SK-N-SH (cell line): ENCODE measurements at regions not wholly inside any gene's neighbourhood (a gene's known extent, or its start where the extent isn't known, plus 50 kb on each side); places are given as distances from the start of the nearest gene placed in this dataset.

Experiments
- CTCF ChIA-PET: fragments of 300-600, 350-600 bp; formaldehyde crosslinking; extraction: SDS; loops from one replicate; lab custom pipeline; 2021; lab: Yijun Ruan, JAX
- POLR2A ChIA-PET: fragments of 350-600 bp; sonication (Branson Sonifier 250); formaldehyde crosslinking; extraction: SDS; loops from one replicate; lab custom pipeline; 2020; ENCODE audit warnings: antibody characterized with exemption, inconsistent platforms; lab: Yijun Ruan, JAX
- DNase-seq: peaks from one replicate; pipeline ENCODE4 v3.0.0; 2012
- H2AFZ ChIP-seq: fragments of 200-600 bp; sonication (generic); 2 replicates; pipeline ENCODE4 v1.8.1; 2016; ENCODE audit warnings: antibody characterized with exemption, mild to moderate bottlenecking, low read depth
- H3F3A ChIP-seq: fragments of 200-600 bp; sonication (generic); replicated peaks from 2 replicates; pipeline ENCODE3; 2016; ENCODE audit warnings: antibody characterized with exemption, mild to moderate bottlenecking; ENCODE audit not compliant: insufficient read depth
- H3K27ac ChIP-seq, 2 experiments: fragments of 200-500 bp in 1 of 2; fragments of 200-600 bp in 1 of 2; sonication (Bioruptor generic) in 1 of 2; sonication (generic), shearing (Covaris generic) in 1 of 2; 2 replicates each; pipeline versions ENCODE4 v1.5.1 to v1.6.1; 2014 to 2016; ENCODE audit warnings: low read depth in 2 of 2, inconsistent platforms in 1 of 2, low read length in 1 of 2, mild to moderate bottlenecking in 1 of 2, mixed read lengths in 1 of 2
- H3K27me3 ChIP-seq: fragments of 200-600 bp; sonication (generic), shearing (Covaris generic); 2 replicates; pipeline ENCODE4 v1.6.1; 2016; ENCODE audit warnings: mixed run types; ENCODE audit not compliant: insufficient read depth
- H3K36me3 ChIP-seq, 2 experiments: fragments of 200-500 bp in 1 of 2; fragments of 200-600 bp in 1 of 2; sonication (Bioruptor generic) in 1 of 2; sonication (generic) in 1 of 2; replicated peaks in 1 of 2; 2 replicates each; pipeline versions ENCODE3 to v1.5.1; 2014 to 2016; ENCODE audit warnings: low read length in 1 of 2, mild to moderate bottlenecking in 1 of 2; ENCODE audit not compliant: insufficient read depth in 2 of 2, control insufficient read depth in 1 of 2
- H3K4me1 ChIP-seq, 2 experiments: fragments of 200-500 bp in 1 of 2; fragments of 200-600 bp in 1 of 2; sonication (Bioruptor generic) in 1 of 2; sonication (generic), shearing (Covaris generic) in 1 of 2; 2 replicates each; pipeline versions ENCODE4 v1.5.1 to v1.6.1; 2014 to 2016; ENCODE audit warnings: low read depth in 1 of 2, low read length in 1 of 2, mixed run types in 1 of 2; ENCODE audit not compliant: insufficient read depth in 2 of 2, control insufficient read depth in 1 of 2
- H3K4me2 ChIP-seq: fragments of 200-600 bp; sonication (generic), shearing (Covaris generic); 2 replicates; pipeline ENCODE4 v1.6.1; 2017; ENCODE audit warnings: mixed run types
- H3K4me3 ChIP-seq, 2 experiments: fragments of 200-500 bp in 1 of 2; fragments of 200-600 bp in 1 of 2; sonication (Bioruptor generic) in 1 of 2; sonication (generic), shearing (Covaris generic) in 1 of 2; 2 replicates each; pipeline versions ENCODE4 v1.5.1 to v1.8.1; 2014 to 2016; ENCODE audit warnings: low read depth in 2 of 2, inconsistent platforms in 1 of 2, low read length in 1 of 2, mild to moderate bottlenecking in 1 of 2, mixed read lengths in 1 of 2, moderate library complexity in 1 of 2
- H3K79me2 ChIP-seq: fragments of 200-600 bp; sonication (generic); 2 replicates; pipeline ENCODE4 v1.8.1; 2017; ENCODE audit warnings: mild to moderate bottlenecking; ENCODE audit not compliant: insufficient read depth
- H3K9ac ChIP-seq: fragments of 200-600 bp; sonication (generic); 2 replicates; pipeline ENCODE4 v1.6.1; 2017; ENCODE audit warnings: mixed run types
- H3K9me2 ChIP-seq: fragments of 200-600 bp; sonication (generic); 2 replicates; pipeline ENCODE4 v1.6.1; 2017; ENCODE audit warnings: mixed run types
- H3K9me3 ChIP-seq: fragments of 200-600 bp; sonication (generic); 2 replicates; pipeline ENCODE4 v1.6.1; 2017; ENCODE audit warnings: mixed run types, mild to moderate bottlenecking, moderate library complexity
- H4K20me1 ChIP-seq: fragments of 200-600 bp; sonication (generic); 2 replicates; pipeline ENCODE4 v1.6.1; 2017; ENCODE audit warnings: mild to moderate bottlenecking, mixed run types; ENCODE audit not compliant: insufficient read depth
- CHD2 ChIP-seq: fragments of 150-350 bp; IDR thresholded peaks from 2 replicates; pipeline ENCODE4 v1.6.1; 2018; ENCODE audit warnings: low read length; ENCODE audit not compliant: partially characterized antibody
- EP300 ChIP-seq, 2 experiments: IDR thresholded peaks; 2 replicates each; pipeline versions ENCODE4 v1.4.0 to v1.6.1; 2012; ENCODE audit warnings: borderline replicate concordance in 1 of 2, low read depth in 1 of 2, low read length in 1 of 2
- FOXM1 ChIP-seq: IDR thresholded peaks from 2 replicates; pipeline ENCODE4 v1.4.0; 2012; ENCODE audit warnings: low read depth, mild to moderate bottlenecking
- GABPA ChIP-seq: IDR thresholded peaks from 2 replicates; pipeline ENCODE4 v1.4.0; 2012; ENCODE audit warnings: low read depth, mild to moderate bottlenecking
- JUND ChIP-seq: IDR thresholded peaks from 2 replicates; pipeline ENCODE4 v1.4.0; 2012
- MXI1 ChIP-seq: IDR thresholded peaks from 2 replicates; pipeline ENCODE4 v1.6.1; 2012; ENCODE audit warnings: mild to moderate bottlenecking, low read depth, low read length, improper control_type of control experiment
- NRF1 ChIP-seq: IDR thresholded peaks from 2 replicates; pipeline ENCODE4 v1.6.1; 2012; ENCODE audit warnings: low read depth, mild to moderate bottlenecking, low read length
- RCOR1 ChIP-seq: fragments of 150-350 bp; IDR thresholded peaks from 2 replicates; pipeline ENCODE4 v1.6.1; 2017; ENCODE audit warnings: antibody characterized with exemption, low read length
- RXRA ChIP-seq: IDR thresholded peaks from 2 replicates; pipeline ENCODE4 v1.4.0; 2012; ENCODE audit warnings: low read depth, mild to moderate bottlenecking, borderline replicate concordance
- TAF1 ChIP-seq: IDR thresholded peaks from 2 replicates; pipeline ENCODE4 v1.6.1; 2012; ENCODE audit warnings: low read depth, mild to moderate bottlenecking, low read length, moderate library complexity, borderline replicate concordance
- TCF12 ChIP-seq: IDR thresholded peaks from 2 replicates; pipeline ENCODE4 v1.4.0; 2012
- YY1 ChIP-seq: IDR thresholded peaks from 2 replicates; pipeline ENCODE4 v1.4.0; 2012; ENCODE audit warnings: low read depth, mild to moderate bottlenecking
- WGBS: methylation state at CpG from one replicate; pipeline ENCODE4 v1.1.6; 2017; ENCODE audit warnings: low lambda C conversion rate; 5-methylcytosine and 5-hydroxymethylcytosine counted together
- TF ChIP-seq, protein P1 (sequence below): IDR thresholded peaks from 2 replicates; pipeline ENCODE4 v1.4.0; 2012; ENCODE audit warnings: low read depth, borderline replicate concordance
- TF ChIP-seq, protein P2 (sequence below): fragments of 200-600 bp; sonication (generic); IDR thresholded peaks from 2 replicates; pipeline ENCODE4 v1.6.1; 2017; ENCODE audit warnings: antibody characterized with exemption, mild to moderate bottlenecking, moderate library complexity
- TF ChIP-seq, protein P3 (sequence below): IDR thresholded peaks from 2 replicates; pipeline ENCODE4 v1.4.0; 2012; ENCODE audit warnings: low read depth, borderline replicate concordance
- TF ChIP-seq, protein P4 (sequence below): fragments of 150-350 bp; IDR thresholded peaks from 2 replicates; pipeline ENCODE4 v1.6.1; 2016; ENCODE audit warnings: mild to moderate bottlenecking, low read depth, low read length

DNA sequence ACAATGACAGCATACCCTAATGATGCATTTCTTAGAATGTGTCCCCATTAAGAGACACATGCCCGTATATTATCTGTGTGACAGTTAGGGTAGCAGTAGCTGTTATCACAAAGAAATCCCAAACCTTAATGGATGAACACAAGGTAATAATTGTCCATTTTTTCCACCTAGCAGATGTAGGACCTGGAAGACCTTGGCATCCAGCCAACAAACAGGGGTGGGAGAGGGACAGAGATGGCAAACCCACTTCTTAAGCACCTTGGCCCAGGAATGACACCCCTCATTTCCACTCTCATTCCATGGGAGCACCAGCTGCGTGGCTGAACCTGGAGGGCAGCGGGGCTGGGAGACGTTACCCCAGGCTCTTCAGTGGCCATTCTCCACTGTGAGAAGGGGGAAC lies 679.0 kb downstream of the AACS start (continued):
- no peak for TF ChIP-seq FOXM1
- TF ChIP-seq, protein P1, sequence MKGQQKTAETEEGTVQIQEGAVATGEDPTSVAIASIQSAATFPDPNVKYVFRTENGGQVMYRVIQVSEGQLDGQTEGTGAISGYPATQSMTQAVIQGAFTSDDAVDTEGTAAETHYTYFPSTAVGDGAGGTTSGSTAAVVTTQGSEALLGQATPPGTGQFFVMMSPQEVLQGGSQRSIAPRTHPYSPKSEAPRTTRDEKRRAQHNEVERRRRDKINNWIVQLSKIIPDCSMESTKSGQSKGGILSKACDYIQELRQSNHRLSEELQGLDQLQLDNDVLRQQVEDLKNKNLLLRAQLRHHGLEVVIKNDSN: no peak
- no peak for TF ChIP-seq GABPA

DNA sequence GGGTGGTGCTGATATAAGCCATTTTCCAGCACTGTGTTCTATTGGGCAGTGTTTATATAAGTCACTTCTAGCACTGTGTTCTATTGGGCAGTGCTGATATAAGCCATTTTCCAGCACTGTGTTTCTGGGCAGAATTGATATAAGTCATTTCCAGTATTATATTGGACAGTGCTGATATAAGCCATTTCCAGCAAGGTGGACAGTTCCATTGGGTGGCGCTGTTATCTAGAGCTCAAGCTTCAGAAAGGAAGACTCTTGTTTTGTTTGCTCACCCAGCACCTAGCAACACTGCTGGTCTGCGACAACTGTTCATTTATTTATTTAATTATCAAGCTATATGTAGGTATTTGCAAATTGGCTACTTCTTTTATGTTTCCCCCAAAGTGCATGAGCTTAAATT lies 690.3 kb downstream of the AACS start:
- no peaks in the 10 kb centered on the region for H3F3A ChIP-seq
- H3K36me3 ChIP-seq: no peaks in the 10 kb centered on the region
- H3K9me2 ChIP-seq: no peaks in the 10 kb centered on the region
- H3K27ac ChIP-seq: no peak overlapping the region
- TF ChIP-seq, protein P2, sequence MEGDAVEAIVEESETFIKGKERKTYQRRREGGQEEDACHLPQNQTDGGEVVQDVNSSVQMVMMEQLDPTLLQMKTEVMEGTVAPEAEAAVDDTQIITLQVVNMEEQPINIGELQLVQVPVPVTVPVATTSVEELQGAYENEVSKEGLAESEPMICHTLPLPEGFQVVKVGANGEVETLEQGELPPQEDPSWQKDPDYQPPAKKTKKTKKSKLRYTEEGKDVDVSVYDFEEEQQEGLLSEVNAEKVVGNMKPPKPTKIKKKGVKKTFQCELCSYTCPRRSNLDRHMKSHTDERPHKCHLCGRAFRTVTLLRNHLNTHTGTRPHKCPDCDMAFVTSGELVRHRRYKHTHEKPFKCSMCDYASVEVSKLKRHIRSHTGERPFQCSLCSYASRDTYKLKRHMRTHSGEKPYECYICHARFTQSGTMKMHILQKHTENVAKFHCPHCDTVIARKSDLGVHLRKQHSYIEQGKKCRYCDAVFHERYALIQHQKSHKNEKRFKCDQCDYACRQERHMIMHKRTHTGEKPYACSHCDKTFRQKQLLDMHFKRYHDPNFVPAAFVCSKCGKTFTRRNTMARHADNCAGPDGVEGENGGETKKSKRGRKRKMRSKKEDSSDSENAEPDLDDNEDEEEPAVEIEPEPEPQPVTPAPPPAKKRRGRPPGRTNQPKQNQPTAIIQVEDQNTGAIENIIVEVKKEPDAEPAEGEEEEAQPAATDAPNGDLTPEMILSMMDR: no peak
- TF ChIP-seq, protein P3, sequence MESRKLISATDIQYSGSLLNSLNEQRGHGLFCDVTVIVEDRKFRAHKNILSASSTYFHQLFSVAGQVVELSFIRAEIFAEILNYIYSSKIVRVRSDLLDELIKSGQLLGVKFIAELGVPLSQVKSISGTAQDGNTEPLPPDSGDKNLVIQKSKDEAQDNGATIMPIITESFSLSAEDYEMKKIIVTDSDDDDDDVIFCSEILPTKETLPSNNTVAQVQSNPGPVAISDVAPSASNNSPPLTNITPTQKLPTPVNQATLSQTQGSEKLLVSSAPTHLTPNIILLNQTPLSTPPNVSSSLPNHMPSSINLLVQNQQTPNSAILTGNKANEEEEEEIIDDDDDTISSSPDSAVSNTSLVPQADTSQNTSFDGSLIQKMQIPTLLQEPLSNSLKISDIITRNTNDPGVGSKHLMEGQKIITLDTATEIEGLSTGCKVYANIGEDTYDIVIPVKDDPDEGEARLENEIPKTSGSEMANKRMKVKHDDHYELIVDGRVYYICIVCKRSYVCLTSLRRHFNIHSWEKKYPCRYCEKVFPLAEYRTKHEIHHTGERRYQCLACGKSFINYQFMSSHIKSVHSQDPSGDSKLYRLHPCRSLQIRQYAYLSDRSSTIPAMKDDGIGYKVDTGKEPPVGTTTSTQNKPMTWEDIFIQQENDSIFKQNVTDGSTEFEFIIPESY: no peak
- TF ChIP-seq, protein P1: no peak
- no peak for TF ChIP-seq TCF12
- no peak for TF ChIP-seq MXI1
- CTCF ChIA-PET: no interaction called here
- no peak for DNase-seq
- no peaks in the 10 kb centered on the region for H3K9me3 ChIP-seq
- POLR2A ChIA-PET: no interaction called here
- no peak overlapping the region for H2AFZ ChIP-seq
- H3K4me2 ChIP-seq: no peak overlapping the region
- WGBS: 59% methylated on average over 2 of the region's 2 CpGs
- H4K20me1 ChIP-seq: no peaks in the 10 kb centered on the region
- H3K79me2 ChIP-seq: no peaks in the 10 kb centered on the region
- no peak overlapping the region for H3K4me3 ChIP-seq
- H3K4me1 ChIP-seq: no peaks in the 10 kb centered on the region
- H3K27me3 ChIP-seq: no peaks in the 10 kb centered on the region
- no peak overlapping the region for H3K9ac ChIP-seq

DNA sequence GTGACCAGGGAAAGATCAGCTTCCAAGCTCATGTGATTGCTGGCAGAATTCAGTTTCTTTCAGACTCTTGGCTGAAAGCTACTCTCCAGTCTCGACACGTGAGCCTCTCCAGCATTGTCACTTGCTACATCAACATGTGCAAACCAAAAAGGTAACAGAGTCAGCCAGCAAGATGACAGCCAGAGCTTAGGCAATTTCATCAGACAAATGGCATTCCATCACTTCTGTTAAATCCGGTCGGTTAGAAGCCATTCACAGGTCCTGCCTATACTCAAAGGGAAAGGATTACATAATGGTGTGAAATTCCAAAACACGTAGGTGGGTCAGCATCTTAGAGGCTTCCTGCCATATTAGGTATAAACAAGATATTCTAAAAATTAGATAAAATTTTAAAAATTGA lies 700.9 kb downstream of the AACS start:
- Histone ChIP-seq H2AFZ (no peak overlapping the region), H3K9me3 (no peaks in the 10 kb centered on the region), H3K4me2 (no peak overlapping the region), H3K79me2 (no peaks in the 10 kb centered on the region), H4K20me1 (no peaks in the 10 kb centered on the region), H3F3A (no peaks in the 10 kb centered on the region), H3K27me3 (no peaks in the 10 kb centered on the region), H3K9me2 (no peaks in the 10 kb centered on the region), H3K9ac (no peak overlapping the region), H3K4me3 (no peak overlapping the region), H3K4me1 (no peaks in the 10 kb centered on the region), H3K27ac (no peak overlapping the region), H3K36me3 (no peaks in the 10 kb centered on the region)
- whole genome bisulfite sequencing: 32% methylated on average over 5 of the region's 5 CpGs
- ChIA-PET CTCF (no interaction called here), POLR2A (no interaction called here)
- no peak for TF ChIP-seq JUND
- TF ChIP-seq, protein P4, sequence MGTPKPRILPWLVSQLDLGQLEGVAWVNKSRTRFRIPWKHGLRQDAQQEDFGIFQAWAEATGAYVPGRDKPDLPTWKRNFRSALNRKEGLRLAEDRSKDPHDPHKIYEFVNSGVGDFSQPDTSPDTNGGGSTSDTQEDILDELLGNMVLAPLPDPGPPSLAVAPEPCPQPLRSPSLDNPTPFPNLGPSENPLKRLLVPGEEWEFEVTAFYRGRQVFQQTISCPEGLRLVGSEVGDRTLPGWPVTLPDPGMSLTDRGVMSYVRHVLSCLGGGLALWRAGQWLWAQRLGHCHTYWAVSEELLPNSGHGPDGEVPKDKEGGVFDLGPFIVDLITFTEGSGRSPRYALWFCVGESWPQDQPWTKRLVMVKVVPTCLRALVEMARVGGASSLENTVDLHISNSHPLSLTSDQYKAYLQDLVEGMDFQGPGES: no peak
- no peak for TF ChIP-seq CHD2
- TF ChIP-seq YY1: no peak
- TF ChIP-seq EP300 (IDR thresholded peaks at IDR 0.05; ENCODE audit: borderline replicate concordance in 1 of 2, low read depth in 1 of 2, low read length in 1 of 2): no peak
- TF ChIP-seq RXRA: no peak
- no peak for TF ChIP-seq RCOR1
- TF ChIP-seq NRF1: no peak
- TF ChIP-seq TAF1: no peak
- TF ChIP-seq GABPA: no peak
- DNase-seq: no peak
